IMR-90 (cell line): ENCODE measurements at regions not wholly inside any gene's neighbourhood (a gene's known extent, or its start where the extent isn't known, plus 50 kb on each side); places are given as distances from the start of the nearest gene placed in this dataset.

Experiments used
- ATAC-seq: fragments of 200-7000 bp; cut with Tn5 transposase; 2 replicates; pipeline ENCODE4 v1.9.1; 2020; ENCODE audit warnings: low read depth, mild to moderate bottlenecking, moderate library complexity
- BruUV-seq: library from RNA; stranded (reverse); fragments of 400-500 nt; replicated peaks from 2 replicates; lab custom pipeline; 2021; lab: Mats Ljungman, UMichigan
- CTCF ChIA-PET: fragments of 300-600 bp; formaldehyde crosslinking; extraction: SDS; loops from one replicate; lab custom pipeline; 2021; ENCODE audit warnings: antibody characterized with exemption; lab: Yijun Ruan, JAX
- POLR2A ChIA-PET: fragments of 300-600 bp; sonication (Branson Sonifier 250); formaldehyde crosslinking; loops from one replicate; lab custom pipeline; 2022; ENCODE audit warnings: antibody characterized with exemption; ENCODE audit not compliant: unreplicated experiment; lab: Charles Lee
- DNase-seq: peaks from one replicate; pipeline ENCODE4 v3.0.0; 2013
- H2AFZ ChIP-seq: replicated peaks from 2 replicates; pipeline ENCODE3; 2013; ENCODE audit warnings: low read length, mild to moderate bottlenecking; ENCODE audit not compliant: poor library complexity
- H2AK5ac ChIP-seq: 2 replicates; pipeline ENCODE4 v1.6.1; 2013; ENCODE audit warnings: low read depth, low read length, inconsistent platforms
- H2AK9ac ChIP-seq: replicated peaks from 2 replicates; pipeline ENCODE3; 2013; ENCODE audit warnings: mild to moderate bottlenecking, low read depth, low read length, moderate library complexity; ENCODE audit not compliant: poor library complexity
- H2BK120ac ChIP-seq: 2 replicates; pipeline ENCODE4 v1.6.1; 2013; ENCODE audit warnings: low read depth, low read length, inconsistent platforms
- H2BK15ac ChIP-seq: 3 replicates; pipeline ENCODE4 v1.6.1; 2013; ENCODE audit warnings: low read depth, low read length, inconsistent platforms
- H2BK20ac ChIP-seq: 2 replicates; pipeline ENCODE4 v1.6.1; 2013; ENCODE audit warnings: low read depth, mild to moderate bottlenecking, inconsistent platforms, low read length, moderate library complexity
- H2BK5ac ChIP-seq: 2 replicates; pipeline ENCODE4 v1.6.1; 2013; ENCODE audit warnings: mild to moderate bottlenecking, low read depth, low read length, inconsistent platforms; ENCODE audit not compliant: poor library complexity, severe bottlenecking
- H3K14ac ChIP-seq: replicated peaks from 2 replicates; pipeline ENCODE4 v1.6.1; 2013; ENCODE audit warnings: low read depth, low read length, inconsistent platforms
- H3K18ac ChIP-seq: 2 replicates; pipeline ENCODE4 v1.6.1; 2013; ENCODE audit warnings: low read depth, low read length, control low read depth
- H3K23ac ChIP-seq: 2 replicates; pipeline ENCODE4 v1.6.1; 2013; ENCODE audit warnings: low read depth, low read length, inconsistent platforms
- H3K27ac ChIP-seq: 2 replicates; pipeline ENCODE4 v1.5.1; 2013; ENCODE audit warnings: mild to moderate bottlenecking, control low read depth, low read length; ENCODE audit not compliant: insufficient read depth
- H3K27me3 ChIP-seq: 2 replicates; pipeline ENCODE4 v1.6.1; 2013; ENCODE audit warnings: low read length; ENCODE audit not compliant: control insufficient read depth, insufficient read depth
- H3K36me3 ChIP-seq: 2 replicates; pipeline ENCODE4 v1.6.1; 2013; ENCODE audit warnings: low read length, mixed read lengths; ENCODE audit not compliant: control insufficient read depth, insufficient read depth
- H3K4ac ChIP-seq: 2 replicates; pipeline ENCODE4 v1.6.1; 2013; ENCODE audit warnings: low read depth, low read length, inconsistent platforms
- H3K4me1 ChIP-seq: 2 replicates; pipeline ENCODE4 v1.6.1; 2013; ENCODE audit warnings: low read length, mixed read lengths; ENCODE audit not compliant: control insufficient read depth, insufficient read depth
- H3K4me2 ChIP-seq: 2 replicates; pipeline ENCODE4 v1.6.1; 2013; ENCODE audit warnings: low read depth, mild to moderate bottlenecking, control low read depth, low read length, moderate library complexity
- H3K4me3 ChIP-seq: 2 replicates; pipeline ENCODE4 v1.5.1; 2013; ENCODE audit warnings: low read depth, mild to moderate bottlenecking, control low read depth, low read length, moderate library complexity; ENCODE audit not compliant: insufficient read depth
- H3K56ac ChIP-seq: 2 replicates; pipeline ENCODE4 v1.6.1; 2013; ENCODE audit warnings: low read length, inconsistent platforms; ENCODE audit not compliant: insufficient read depth; ENCODE audit errors: extremely low read depth
- H3K79me1 ChIP-seq, 2 experiments: 2 replicates each; pipeline ENCODE4 v1.6.1; 2013; ENCODE audit warnings: low read length in 2 of 2, inconsistent platforms in 1 of 2, low read depth in 1 of 2
- H3K9ac ChIP-seq: 2 replicates; pipeline ENCODE4 v1.6.1; 2013; ENCODE audit warnings: low read depth, low read length, control low read depth
- H3K9me1 ChIP-seq: 2 replicates; pipeline ENCODE4 v1.6.1; 2013; ENCODE audit warnings: low read length, inconsistent platforms; ENCODE audit not compliant: insufficient read depth
- H3K9me3 ChIP-seq: 2 replicates; pipeline ENCODE4 v1.6.1; 2013; ENCODE audit warnings: low read length; ENCODE audit not compliant: control insufficient read depth, insufficient read depth
- H4K20me1 ChIP-seq: 2 replicates; pipeline ENCODE4 v1.6.1; 2013; ENCODE audit warnings: low read length, inconsistent platforms; ENCODE audit not compliant: insufficient read depth
- H4K5ac ChIP-seq: 2 replicates; pipeline ENCODE4 v1.6.1; 2013; ENCODE audit warnings: mild to moderate bottlenecking, low read depth, low read length, control low read depth
- H4K8ac ChIP-seq, 2 experiments: 2 replicates each; pipeline ENCODE4 v1.6.1; 2013; ENCODE audit warnings: low read depth in 2 of 2, low read length in 2 of 2, control low read depth in 1 of 2, inconsistent platforms in 1 of 2
- H4K91ac ChIP-seq: 2 replicates; pipeline ENCODE4 v1.6.1; 2013; ENCODE audit warnings: low read depth, low read length, inconsistent platforms; ENCODE audit not compliant: insufficient read depth
- FOS ChIP-seq: fragments of 150-350 bp; IDR thresholded peaks from 2 replicates; pipeline ENCODE4 v1.6.1; 2016; ENCODE audit warnings: low read depth, low read length
- WGBS, 2 experiments: methylation state at CpG; one replicate each; pipeline versions ENCODE4 v1.1.5 to v1.1.7; 2013; ENCODE audit warnings: missing lambda C conversion rate in 2 of 2; ENCODE audit not compliant: insufficient read length in 1 of 2; ENCODE audit errors: extremely low coverage in 2 of 2; 5-methylcytosine and 5-hydroxymethylcytosine counted together
- dilution Hi-C: fragments of 300-500 bp; cut with HindIII; formaldehyde crosslinking; loops from one replicate; pipeline ENCODE4 v1.14.3; 2018; ENCODE audit warnings: low sequenced_read_pairs; ENCODE audit not compliant: unreplicated experiment
- in situ Hi-C: fragments of 300-500 bp; cut with MboI; formaldehyde crosslinking; loops from 3 replicates; pipeline ENCODE4 v1.14.3; 2019; ENCODE audit warnings: low sequenced_read_pairs, inconsistent platforms, mixed read lengths
- intact Hi-C: fragments of 100-400 bp; cut with micrococcal nuclease; formaldehyde crosslinking; loops from 2 replicates; pipeline ENCODE4 v1.10.0; 2022

DNA sequence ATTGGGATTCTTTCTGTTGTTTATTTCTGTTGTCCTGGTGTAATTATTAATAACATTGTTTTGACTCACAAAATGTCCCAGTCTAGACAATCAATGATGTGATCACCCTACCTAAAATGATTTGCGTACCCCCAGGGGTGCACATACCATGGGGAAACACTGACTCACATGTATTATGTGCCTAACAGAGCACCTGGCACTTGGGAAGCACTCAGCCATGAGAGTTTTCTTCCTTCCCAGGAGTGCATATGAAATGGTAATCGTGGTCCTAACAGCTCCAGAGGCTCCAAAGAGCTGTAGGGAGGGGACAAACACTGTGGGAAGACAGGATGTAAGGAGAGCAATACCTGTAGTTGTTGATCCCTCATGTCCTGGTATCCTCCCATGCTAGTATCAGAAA, 187.8 kb upstream of the ERBB4 start:
- CTCF ChIA-PET = no interaction called here
- no CpG with 5 or more reads among the region's 2 CpGs for WGBS, 2 experiments

More for the DNA sequence above, 187.8 kb upstream of the ERBB4 start:
- H2BK5ac ChIP-seq = no peak overlapping the region
- H3K18ac ChIP-seq = no peak overlapping the region
- H3K9me3 ChIP-seq = no peaks in the 10 kb centered on the region
- H2BK15ac ChIP-seq = 0 out of 3 replicates have a peak overlapping the region, but pooled peaks have one; percentile 36
- POLR2A ChIA-PET = no interaction called here
- no peak overlapping the region for H2AK9ac ChIP-seq
- H4K20me1 ChIP-seq = no peaks in the 10 kb centered on the region
- no peak overlapping the region; a peak in 1 of 4 replicates for H4K8ac ChIP-seq
- no peak overlapping the region for H4K5ac ChIP-seq
- H3K4me1 ChIP-seq = 0 out of 2 replicates have a peak, but pooled peaks cover 2% of the 10 kb centered on the region
- in situ Hi-C loops (no loop called here), dilution Hi-C loops (no loop called here), intact Hi-C loops (no loop called here)
- no peaks in the 10 kb centered on the region for H3K79me1 ChIP-seq
- ATAC-seq (no peak), DNase-seq (no peak)
- no peak overlapping the region for H3K4me3 ChIP-seq
- H2BK120ac ChIP-seq = no peak overlapping the region
- no peak overlapping the region for H3K4ac ChIP-seq
- no peak overlapping the region for H3K56ac ChIP-seq
- no peak overlapping the region for H3K14ac ChIP-seq
- H3K9me1 ChIP-seq = no peaks in the 10 kb centered on the region
- no peak overlapping the region for H3K23ac ChIP-seq
- H3K9ac ChIP-seq = no peak overlapping the region
- peak overlapping the region; percentile 2; the same call in 1 of the 2 replicates for H4K91ac ChIP-seq
- H3K27ac ChIP-seq = no peak overlapping the region
- no peak overlapping the region for H2AK5ac ChIP-seq
- no peaks in the 10 kb centered on the region for H3K36me3 ChIP-seq
- BruUV-seq = no TSS peak
- no peak overlapping the region for H3K4me2 ChIP-seq
- no peak overlapping the region for H2BK20ac ChIP-seq
- H2AFZ ChIP-seq = peak overlapping the region; percentile 18
- H3K27me3 ChIP-seq = no peaks in the 10 kb centered on the region
- TF ChIP-seq FOS = no peak
